ENCODE measurements at regions not wholly inside any gene's neighbourhood (a gene's known extent, or its start where the extent isn't known, plus 50 kb on each side); places are given as distances from the start of the nearest gene placed in this dataset.

DNA sequence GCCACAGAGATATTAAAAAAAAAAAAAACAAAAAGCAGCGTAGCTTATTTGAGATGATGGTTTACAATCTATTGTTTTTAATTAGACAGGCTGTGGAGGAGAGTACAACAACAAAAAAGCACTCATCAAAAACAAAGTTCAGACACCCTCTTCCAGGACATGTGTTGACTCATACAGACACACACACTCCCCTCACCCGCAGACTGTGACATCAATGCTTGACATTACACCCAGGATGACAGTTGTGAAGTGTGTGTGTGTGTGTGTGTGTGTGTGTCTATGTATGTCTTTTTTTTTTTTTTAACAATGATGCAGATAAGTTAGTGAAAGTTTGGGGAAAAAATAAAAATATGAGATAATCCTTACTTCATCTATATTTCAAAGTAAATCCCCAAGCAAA, 303.6 kb downstream of the GPAM start (continued):
- TF ChIP-seq, protein P1, sequence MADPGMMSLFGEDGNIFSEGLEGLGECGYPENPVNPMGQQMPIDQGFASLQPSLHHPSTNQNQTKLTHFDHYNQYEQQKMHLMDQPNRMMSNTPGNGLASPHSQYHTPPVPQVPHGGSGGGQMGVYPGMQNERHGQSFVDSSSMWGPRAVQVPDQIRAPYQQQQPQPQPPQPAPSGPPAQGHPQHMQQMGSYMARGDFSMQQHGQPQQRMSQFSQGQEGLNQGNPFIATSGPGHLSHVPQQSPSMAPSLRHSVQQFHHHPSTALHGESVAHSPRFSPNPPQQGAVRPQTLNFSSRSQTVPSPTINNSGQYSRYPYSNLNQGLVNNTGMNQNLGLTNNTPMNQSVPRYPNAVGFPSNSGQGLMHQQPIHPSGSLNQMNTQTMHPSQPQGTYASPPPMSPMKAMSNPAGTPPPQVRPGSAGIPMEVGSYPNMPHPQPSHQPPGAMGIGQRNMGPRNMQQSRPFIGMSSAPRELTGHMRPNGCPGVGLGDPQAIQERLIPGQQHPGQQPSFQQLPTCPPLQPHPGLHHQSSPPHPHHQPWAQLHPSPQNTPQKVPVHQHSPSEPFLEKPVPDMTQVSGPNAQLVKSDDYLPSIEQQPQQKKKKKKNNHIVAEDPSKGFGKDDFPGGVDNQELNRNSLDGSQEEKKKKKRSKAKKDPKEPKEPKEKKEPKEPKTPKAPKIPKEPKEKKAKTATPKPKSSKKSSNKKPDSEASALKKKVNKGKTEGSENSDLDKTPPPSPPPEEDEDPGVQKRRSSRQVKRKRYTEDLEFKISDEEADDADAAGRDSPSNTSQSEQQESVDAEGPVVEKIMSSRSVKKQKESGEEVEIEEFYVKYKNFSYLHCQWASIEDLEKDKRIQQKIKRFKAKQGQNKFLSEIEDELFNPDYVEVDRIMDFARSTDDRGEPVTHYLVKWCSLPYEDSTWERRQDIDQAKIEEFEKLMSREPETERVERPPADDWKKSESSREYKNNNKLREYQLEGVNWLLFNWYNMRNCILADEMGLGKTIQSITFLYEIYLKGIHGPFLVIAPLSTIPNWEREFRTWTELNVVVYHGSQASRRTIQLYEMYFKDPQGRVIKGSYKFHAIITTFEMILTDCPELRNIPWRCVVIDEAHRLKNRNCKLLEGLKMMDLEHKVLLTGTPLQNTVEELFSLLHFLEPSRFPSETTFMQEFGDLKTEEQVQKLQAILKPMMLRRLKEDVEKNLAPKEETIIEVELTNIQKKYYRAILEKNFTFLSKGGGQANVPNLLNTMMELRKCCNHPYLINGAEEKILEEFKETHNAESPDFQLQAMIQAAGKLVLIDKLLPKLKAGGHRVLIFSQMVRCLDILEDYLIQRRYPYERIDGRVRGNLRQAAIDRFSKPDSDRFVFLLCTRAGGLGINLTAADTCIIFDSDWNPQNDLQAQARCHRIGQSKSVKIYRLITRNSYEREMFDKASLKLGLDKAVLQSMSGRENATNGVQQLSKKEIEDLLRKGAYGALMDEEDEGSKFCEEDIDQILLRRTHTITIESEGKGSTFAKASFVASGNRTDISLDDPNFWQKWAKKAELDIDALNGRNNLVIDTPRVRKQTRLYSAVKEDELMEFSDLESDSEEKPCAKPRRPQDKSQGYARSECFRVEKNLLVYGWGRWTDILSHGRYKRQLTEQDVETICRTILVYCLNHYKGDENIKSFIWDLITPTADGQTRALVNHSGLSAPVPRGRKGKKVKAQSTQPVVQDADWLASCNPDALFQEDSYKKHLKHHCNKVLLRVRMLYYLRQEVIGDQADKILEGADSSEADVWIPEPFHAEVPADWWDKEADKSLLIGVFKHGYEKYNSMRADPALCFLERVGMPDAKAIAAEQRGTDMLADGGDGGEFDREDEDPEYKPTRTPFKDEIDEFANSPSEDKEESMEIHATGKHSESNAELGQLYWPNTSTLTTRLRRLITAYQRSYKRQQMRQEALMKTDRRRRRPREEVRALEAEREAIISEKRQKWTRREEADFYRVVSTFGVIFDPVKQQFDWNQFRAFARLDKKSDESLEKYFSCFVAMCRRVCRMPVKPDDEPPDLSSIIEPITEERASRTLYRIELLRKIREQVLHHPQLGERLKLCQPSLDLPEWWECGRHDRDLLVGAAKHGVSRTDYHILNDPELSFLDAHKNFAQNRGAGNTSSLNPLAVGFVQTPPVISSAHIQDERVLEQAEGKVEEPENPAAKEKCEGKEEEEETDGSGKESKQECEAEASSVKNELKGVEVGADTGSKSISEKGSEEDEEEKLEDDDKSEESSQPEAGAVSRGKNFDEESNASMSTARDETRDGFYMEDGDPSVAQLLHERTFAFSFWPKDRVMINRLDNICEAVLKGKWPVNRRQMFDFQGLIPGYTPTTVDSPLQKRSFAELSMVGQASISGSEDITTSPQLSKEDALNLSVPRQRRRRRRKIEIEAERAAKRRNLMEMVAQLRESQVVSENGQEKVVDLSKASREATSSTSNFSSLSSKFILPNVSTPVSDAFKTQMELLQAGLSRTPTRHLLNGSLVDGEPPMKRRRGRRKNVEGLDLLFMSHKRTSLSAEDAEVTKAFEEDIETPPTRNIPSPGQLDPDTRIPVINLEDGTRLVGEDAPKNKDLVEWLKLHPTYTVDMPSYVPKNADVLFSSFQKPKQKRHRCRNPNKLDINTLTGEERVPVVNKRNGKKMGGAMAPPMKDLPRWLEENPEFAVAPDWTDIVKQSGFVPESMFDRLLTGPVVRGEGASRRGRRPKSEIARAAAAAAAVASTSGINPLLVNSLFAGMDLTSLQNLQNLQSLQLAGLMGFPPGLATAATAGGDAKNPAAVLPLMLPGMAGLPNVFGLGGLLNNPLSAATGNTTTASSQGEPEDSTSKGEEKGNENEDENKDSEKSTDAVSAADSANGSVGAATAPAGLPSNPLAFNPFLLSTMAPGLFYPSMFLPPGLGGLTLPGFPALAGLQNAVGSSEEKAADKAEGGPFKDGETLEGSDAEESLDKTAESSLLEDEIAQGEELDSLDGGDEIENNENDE (IDR thresholded peaks at IDR 0.05; ENCODE audit: insufficient replicate concordance, low read length): no peak
- TF ChIP-seq KDM5A (IDR thresholded peaks at IDR 0.05; ENCODE audit: low read length) (no peak), CHD2 (IDR thresholded peaks at IDR 0.05; ENCODE audit: low read length) (no peak), CBX8 (IDR thresholded peaks at IDR 0.05; ENCODE audit: borderline replicate concordance, low read depth, low read length) (no peak), BCL11A (IDR thresholded peaks at IDR 0.05; ENCODE audit: low read depth in 2 of 2, low read length in 2 of 2) (no peak), RNF2 (IDR thresholded peaks at IDR 0.05; ENCODE audit: borderline replicate concordance, low read depth, low read length, missing control alignments, poor library complexity, severe bottlenecking) (no peak)

All from H1 (cell line).